HG02870 (cell line): ENCODE measurements at regions not wholly inside any gene's neighbourhood (a gene's known extent, or its start where the extent isn't known, plus 50 kb on each side); places are given as distances from the start of the nearest gene placed in this dataset.

ENCODE experiments used
- ATAC-seq: cut with Tn5 transposase; IDR thresholded peaks from one replicate; pipeline ENCODE4 v1.9.1; 2021; ENCODE audit warnings: mild to moderate bottlenecking, moderate library complexity; ENCODE audit not compliant: unreplicated experiment

- no peak for ATAC-seq
These were observed 283.6 kb upstream of the TRIB2 start for GRCh38 chr2:12432985-12433625.

DNA sequence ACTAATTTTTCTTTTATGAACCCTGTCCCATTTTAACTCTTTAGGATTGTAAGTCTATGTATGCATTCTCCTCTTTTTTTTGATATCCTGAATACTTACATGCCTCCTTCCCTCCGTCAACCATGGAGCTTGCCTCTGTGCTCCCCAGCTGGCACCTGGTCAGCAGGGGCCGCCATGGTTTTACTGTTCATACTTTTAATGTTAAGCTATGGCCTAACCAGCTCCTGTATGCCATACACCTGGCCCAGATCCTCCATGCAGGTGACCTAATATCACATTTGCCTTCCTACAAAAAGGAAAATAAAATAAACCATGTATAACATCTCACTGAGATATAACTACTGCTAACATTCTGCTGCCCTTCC, 283.1 kb upstream of the TRIB2 start:
- no peak for ATAC-seq

DNA sequence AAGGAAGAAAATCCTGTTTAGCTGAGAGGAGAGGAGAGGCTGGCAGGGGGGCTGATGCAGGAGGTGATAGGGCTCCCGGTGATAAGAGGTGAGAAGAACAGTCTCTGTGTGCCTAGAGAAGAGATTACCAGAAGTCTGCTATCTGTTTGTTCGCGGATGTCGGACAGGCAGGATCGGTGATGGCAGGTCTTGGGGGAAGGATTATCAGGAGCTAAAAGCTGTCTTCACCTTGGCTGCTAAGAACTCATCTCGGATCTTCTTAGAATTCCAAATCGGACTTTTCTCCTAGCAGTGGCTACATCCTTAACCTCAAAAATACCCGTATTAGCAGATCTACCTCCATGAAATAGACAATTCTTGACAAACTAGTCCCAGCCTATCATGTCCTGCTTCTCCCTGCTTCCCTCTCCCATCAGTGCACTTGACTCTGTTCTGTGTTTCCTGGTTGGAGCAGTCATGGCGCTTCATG, 282.1 kb upstream of the TRIB2 start:
- no peak for ATAC-seq

GRCh38 chr2:12435430-12436222, 281.1 kb upstream of the TRIB2 start:
- ATAC-seq, result no peak

GRCh38 chr2:12436483-12436882, 280.3 kb upstream of the TRIB2 start:
- no peak for ATAC-seq

DNA sequence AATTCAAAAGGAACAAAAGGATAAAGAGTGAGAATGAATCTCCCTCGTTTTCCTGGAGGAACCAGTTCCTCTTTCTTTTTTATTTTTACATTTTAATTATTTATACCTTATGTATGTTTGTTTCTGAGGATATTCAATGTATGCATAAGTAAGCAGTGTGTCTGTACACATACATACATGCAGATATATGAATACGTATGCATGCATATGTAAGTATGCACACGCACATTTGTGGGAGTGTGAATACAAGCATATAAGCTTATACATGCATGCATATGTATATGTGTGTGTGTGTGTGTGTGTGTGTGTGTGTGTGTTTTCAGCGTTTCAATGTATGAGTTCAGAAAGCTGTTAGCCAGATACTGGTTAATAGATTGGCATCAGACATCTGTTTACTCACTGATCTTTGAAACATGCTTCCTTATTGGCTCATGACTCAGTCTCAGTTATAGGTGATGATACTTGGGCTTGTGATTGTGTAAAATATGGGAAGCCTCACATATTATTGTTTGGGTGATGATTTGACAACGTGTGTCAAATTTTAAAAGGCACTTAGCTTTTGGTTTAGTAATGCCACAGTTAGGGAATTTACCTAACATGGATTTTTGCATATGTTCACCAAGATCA, 279.7 kb upstream of the TRIB2 start:
- no peak for ATAC-seq

- ATAC-seq, result no peak
These were observed 276.0 kb upstream of the TRIB2 start for GRCh38 chr2:12440731-12441130.

GRCh38 chr2:12441750-12442475, 274.8 kb upstream of the TRIB2 start:
- ATAC-seq, result no peak

DNA sequence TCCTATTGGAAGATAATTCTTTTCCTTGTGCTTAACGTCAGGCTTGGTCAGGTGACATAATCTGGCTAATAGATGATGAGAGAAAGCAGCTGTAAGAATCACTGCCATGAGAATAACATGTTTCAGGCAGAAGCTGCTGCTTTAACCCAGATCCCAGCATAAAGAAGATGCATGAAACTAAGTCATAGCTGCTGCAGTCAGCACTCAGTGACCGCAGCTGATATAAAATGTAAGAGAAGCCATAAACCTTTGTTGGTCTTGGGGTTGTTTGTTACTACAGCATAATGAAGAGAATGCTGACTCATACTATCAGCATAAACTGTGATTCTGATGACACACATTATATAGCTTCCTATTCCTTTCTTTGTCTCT, 274.3 kb upstream of the TRIB2 start:
- ATAC-seq, result no peak

DNA sequence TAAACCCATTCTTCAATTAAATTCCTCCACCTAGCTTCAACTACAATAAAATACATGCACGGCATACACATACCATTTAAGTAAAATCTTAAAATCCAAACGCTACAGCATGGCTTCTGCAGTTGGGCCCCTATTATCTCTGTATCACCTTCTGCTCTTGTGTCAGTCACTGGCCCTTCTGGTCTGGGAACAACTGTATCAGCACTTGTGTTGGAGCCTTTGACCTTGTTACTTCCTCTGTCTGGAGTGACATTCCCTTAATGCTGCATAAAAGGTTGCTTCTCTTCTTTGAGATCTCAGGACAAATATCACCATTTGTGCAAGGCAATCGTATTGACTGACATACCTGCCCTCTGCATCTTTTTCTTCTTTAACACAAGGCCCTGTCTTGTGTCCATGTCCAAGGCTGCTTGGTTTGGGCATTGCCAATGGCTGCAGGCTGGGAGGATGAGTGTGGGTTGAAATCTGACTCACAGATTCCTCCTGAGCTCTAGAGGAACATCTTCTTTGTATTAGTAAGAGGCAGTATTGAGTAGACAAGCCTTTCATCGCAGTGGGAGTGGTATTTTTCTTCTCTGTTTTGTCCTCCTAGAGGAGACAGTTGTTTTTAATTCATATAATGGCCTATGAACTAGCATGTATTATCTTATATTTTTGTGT, 267.8 kb upstream of the TRIB2 start:
- ATAC-seq, result no peak

DNA sequence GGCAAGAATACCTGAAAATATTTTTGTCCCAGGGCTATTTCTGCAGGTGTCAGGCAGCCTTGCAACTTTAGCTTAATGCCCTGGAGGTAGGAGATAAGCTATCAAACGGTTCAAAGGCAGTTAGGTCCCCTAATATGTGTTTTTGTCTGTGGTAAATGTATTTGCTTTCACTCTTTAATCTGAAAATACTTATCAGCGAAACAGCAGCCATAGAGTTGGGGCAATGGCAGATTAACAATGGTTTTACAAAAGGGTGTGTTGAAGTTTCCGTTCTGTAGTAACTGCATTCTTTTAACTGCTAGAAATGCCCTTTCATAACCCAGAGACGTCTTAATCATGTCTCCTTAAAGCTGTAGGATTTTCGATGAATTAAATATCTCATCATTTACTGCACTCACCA, 265.0 kb upstream of the TRIB2 start:
- no peak for ATAC-seq

DNA sequence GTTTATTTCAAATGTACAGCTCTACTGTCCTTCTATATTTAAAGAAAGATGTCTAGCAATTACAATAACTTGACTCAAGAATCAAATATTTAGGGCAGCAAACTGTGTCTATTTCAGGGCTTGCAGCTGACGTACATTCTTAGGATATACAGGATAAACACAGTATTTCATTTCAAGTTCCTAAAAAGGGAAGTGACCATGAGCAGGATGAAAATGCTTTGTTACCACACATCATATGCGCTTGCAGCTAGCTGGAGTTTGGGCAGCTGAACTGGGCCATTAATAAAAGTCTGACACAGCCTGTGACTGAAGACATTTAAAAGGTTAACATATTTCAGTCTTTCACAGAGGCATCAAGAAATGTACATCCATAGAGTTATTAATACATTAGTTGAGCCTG, 264.6 kb upstream of the TRIB2 start:
- no peak for ATAC-seq

- ATAC-seq, result no peak
These were observed 263.0 kb upstream of the TRIB2 start for GRCh38 chr2:12453731-12454130.

GRCh38 chr2:12455661-12456060, 261.1 kb upstream of the TRIB2 start:
- ATAC-seq, result no peak

DNA sequence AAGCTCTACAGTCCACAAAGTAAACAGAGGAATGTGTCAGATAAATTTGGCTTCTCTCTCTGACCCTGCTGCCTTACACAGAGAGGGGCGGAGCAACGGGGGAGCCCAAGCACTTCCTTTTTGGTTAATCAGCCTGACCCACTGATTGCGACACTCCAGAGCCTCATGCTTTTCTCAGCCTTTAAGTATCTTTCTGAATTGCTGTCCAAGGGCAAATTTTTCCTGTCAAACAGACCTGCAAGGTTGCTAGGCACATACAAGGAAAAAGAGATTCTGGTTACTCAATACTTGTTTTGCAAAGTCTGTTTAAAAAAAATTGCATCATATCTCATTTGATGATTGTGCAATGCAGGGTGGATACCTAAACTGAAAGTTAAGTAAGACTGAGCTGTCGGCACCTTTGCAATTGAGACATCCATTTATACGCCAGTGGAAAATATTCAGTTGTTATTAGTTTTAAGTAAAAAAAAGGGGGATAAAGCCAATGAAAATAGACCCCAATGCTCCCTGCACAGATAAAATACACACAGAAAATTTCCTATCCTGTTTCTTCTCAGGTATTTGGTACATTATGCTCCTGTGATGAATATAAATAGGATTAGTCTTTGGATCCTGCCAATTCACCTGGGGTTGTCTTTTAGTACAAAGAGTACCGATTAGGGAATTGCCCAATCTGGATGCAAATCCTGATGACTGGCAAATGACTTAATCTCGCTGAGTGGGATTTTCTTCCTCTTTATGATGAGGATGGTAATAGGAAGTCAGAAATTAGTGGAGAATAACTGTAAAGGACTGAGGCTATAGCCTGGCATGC, 260.2 kb upstream of the TRIB2 start:
- ATAC-seq, result peak; percentile 74

DNA sequence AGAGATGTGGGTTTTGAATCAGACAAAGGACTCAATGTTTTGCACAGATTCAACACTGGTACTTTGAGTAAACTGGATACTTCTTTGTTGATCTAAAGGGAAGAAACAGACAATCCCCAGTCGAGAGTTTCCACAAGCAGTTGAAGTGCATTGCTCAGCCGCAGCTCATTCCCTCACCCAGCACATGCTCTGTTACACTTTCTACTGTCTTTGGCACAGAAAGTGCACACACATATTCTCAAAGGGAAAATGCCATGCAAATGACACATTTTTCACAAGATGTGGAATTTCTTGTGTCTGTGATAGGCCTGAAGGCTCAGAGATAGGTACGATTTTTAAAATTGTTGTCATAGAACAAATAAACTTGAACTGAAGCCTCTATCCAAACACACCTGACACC, 258.9 kb upstream of the TRIB2 start:
- ATAC-seq, result no peak

DNA sequence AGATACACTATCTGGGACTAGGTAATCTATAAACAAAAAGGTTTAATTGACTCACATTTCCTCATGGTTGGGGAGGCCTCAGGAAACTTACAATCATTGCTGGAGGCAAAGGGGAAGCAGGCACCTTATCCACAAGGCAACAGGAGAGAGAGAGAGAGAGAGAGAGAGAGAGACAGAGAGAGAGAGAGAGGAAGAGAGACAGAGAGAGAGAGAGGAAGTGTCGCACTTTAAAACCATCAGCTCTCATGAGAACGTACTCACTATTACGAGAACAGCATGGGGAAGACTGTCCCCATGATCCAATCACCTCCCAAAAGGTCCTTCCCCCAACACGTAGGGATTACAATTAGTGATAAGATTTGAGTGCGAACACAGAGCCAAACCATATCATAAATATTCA, 253.5 kb upstream of the TRIB2 start:
- ATAC-seq, result no peak

DNA sequence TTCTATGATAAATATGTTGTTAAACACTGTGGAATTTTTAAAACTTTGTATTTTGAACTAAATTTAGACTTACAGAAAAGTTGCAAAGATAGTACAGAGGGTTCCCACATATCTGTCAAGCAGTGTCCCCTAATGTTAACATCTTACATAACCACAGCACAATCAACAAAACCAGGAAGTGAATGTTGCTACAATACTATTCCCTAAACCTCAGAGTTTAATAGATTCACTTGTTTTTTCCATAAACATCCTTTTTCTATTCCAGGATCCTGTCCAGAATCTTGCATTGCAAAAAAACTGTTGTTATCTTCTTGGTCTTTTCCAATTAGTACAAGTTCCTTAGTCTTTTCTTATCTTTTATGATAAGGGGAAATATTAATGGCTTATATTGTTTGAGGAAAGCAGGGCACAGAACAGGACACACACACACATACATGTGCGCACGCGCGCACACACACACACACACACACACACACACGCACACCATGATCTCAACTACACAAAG, 251.1 kb upstream of the TRIB2 start:
- ATAC-seq, result no peak

GRCh38 chr2:12467303-12467702, 249.4 kb upstream of the TRIB2 start:
- ATAC-seq, result no peak

DNA sequence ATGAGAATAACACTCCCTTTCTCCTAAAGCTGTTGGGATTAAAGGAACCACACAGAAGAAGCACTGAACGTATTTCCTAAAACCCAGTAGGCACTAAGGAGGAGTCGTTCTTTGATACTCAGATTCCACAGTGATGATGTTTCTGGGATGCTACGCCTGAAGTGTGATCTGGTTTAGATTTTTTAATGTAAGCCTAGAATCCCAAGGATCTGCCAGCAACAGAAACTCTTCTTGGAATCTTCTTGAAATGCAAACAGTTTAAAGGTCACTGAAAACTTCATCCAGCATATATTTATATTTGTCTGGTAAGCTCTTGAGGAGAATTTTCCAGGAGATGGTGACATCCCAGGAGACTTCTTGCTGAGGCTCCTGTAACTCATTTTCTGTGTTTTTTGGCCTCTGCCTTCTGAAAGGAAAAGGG, 247.6 kb upstream of the TRIB2 start:
- no peak for ATAC-seq
